ENCODE measurements at regions not wholly inside any gene's neighbourhood (a gene's known extent, or its start where the extent isn't known, plus 50 kb on each side); places are given as distances from the start of the nearest gene placed in this dataset.

DNA sequence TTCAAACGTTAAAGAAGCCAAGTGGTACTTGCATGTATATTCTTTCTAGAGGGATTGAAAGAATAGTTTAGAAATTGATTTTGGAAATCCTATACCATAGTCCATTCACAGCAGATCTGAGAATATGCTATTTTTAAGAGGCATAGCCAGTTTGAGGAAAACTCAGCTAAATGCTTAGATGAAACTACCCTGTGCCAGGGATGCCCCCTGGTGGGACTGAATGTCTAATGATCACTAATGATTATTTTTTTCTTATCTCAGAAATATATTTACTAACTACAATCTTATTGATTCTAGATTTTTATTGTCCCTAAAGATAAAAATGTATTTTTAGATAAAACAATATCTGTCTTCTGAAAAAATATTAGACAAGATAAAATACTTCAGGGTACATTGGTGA, 844.9 kb upstream of the PHF14 start:
- TF ChIP-seq, protein P1, sequence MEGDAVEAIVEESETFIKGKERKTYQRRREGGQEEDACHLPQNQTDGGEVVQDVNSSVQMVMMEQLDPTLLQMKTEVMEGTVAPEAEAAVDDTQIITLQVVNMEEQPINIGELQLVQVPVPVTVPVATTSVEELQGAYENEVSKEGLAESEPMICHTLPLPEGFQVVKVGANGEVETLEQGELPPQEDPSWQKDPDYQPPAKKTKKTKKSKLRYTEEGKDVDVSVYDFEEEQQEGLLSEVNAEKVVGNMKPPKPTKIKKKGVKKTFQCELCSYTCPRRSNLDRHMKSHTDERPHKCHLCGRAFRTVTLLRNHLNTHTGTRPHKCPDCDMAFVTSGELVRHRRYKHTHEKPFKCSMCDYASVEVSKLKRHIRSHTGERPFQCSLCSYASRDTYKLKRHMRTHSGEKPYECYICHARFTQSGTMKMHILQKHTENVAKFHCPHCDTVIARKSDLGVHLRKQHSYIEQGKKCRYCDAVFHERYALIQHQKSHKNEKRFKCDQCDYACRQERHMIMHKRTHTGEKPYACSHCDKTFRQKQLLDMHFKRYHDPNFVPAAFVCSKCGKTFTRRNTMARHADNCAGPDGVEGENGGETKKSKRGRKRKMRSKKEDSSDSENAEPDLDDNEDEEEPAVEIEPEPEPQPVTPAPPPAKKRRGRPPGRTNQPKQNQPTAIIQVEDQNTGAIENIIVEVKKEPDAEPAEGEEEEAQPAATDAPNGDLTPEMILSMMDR (conservative IDR thresholded peaks at IDR 0.05; ENCODE audit: low read depth, low read length) = no peak
- TF ChIP-seq MAZ (IDR thresholded peaks at IDR 0.05; ENCODE audit: borderline replicate concordance, low read depth, low read length) (no peak), POLR2A (IDR thresholded peaks at IDR 0.05; ENCODE audit: low read depth, low read length) (no peak), RCOR1 (IDR thresholded peaks at IDR 0.05; ENCODE audit: insufficient replicate concordance, low read length) (no peak), CEBPB (IDR thresholded peaks at IDR 0.05; ENCODE audit: low read depth, low read length) (no peak)

Measured in IMR-90 (cell line).